Liver (tissue), 8 donors: ENCODE measurements at regions not wholly inside any gene's neighbourhood (a gene's known extent, or its start where the extent isn't known, plus 50 kb on each side); places are given as distances from the start of the nearest gene placed in this dataset.
"Not testable (repeated sequence)": the region's sequence is repeated elsewhere in the genome, so short reads cannot be mapped to it uniquely, and the experiment has no call there.

Source experiments
- DNase-seq: peaks from one replicate; pipeline ENCODE4 v3.0.0-alpha.2; 2017; ENCODE audit warnings: low spot score
- H3K27ac ChIP-seq, 2 donors: one replicate each; pipeline ENCODE4 v1.7.0; 2013; ENCODE audit warnings: inconsistent platforms in 2 of 2, low read length in 2 of 2, control low read depth in 1 of 2, low read depth in 1 of 2, mild to moderate bottlenecking in 1 of 2
- H3K27me3 ChIP-seq, 4 donors: one replicate each; pipeline versions ENCODE4 v1.6.1 to v1.7.0; 2013; ENCODE audit warnings: low read length in 3 of 4, inconsistent platforms in 1 of 4, mild to moderate bottlenecking in 1 of 4, moderate library complexity in 1 of 4; ENCODE audit not compliant: control insufficient read depth in 4 of 4, insufficient read depth in 4 of 4
- H3K36me3 ChIP-seq, 4 donors: one replicate each; pipeline versions ENCODE4 v1.6.1 to v1.7.0; 2013; ENCODE audit warnings: low read length in 3 of 4, mild to moderate bottlenecking in 3 of 4, low read depth in 1 of 4, moderate library complexity in 1 of 4; ENCODE audit not compliant: control insufficient read depth in 4 of 4, insufficient read depth in 3 of 4
- H3K4me1 ChIP-seq, 4 donors: one replicate each; pipeline versions ENCODE4 v1.6.1 to v1.7.0; 2013; ENCODE audit warnings: low read length in 3 of 4, mild to moderate bottlenecking in 3 of 4, moderate library complexity in 1 of 4; ENCODE audit not compliant: control insufficient read depth in 4 of 4, insufficient read depth in 4 of 4
- H3K4me3 ChIP-seq, 3 donors: one replicate each; pipeline versions ENCODE4 v1.6.1 to v1.7.0; 2013; ENCODE audit warnings: low read length in 3 of 3, control low read depth in 1 of 3, low read depth in 1 of 3, mild to moderate bottlenecking in 1 of 3
- H3K9ac ChIP-seq, 2 donors: one replicate each; pipeline ENCODE4 v1.7.0; 2013; ENCODE audit warnings: low read length in 2 of 2, mild to moderate bottlenecking in 2 of 2, moderate library complexity in 2 of 2, control low read depth in 1 of 2, low read depth in 1 of 2
- H3K9me3 ChIP-seq, 4 donors: one replicate each; pipeline versions ENCODE4 v1.6.1 to v1.7.0; 2013; ENCODE audit warnings: low read length in 3 of 4; ENCODE audit not compliant: control insufficient read depth in 4 of 4
- ATF3 ChIP-seq: IDR thresholded peaks from 2 replicates; pipeline ENCODE4 v1.6.1; 2016; ENCODE audit warnings: antibody characterized with exemption
- CTCF ChIP-seq: fragments of 150-350 bp; IDR thresholded peaks from 2 replicates; pipeline ENCODE4 v1.5.1; 2017; ENCODE audit warnings: improper control_type of control experiment, low read depth, low read length; ENCODE audit not compliant: missing input control
- EGR1 ChIP-seq, 2 donors: IDR thresholded peaks; 2 replicates each; pipeline ENCODE4 v1.6.1; 2016 to 2018; ENCODE audit warnings: antibody characterized with exemption in 2 of 2, low read depth in 2 of 2
- FOXA1 ChIP-seq: IDR thresholded peaks from 2 replicates; pipeline ENCODE4 v1.6.1; 2016; ENCODE audit warnings: antibody characterized with exemption
- FOXA2 ChIP-seq: IDR thresholded peaks from 2 replicates; pipeline ENCODE4 v1.6.1; 2016; ENCODE audit warnings: antibody characterized with exemption
- GABPA ChIP-seq, 2 donors: IDR thresholded peaks in 1 of 2; conservative IDR thresholded peaks in 1 of 2; 2 replicates each; pipeline ENCODE4 v1.6.1; 2016; ENCODE audit warnings: antibody characterized with exemption in 2 of 2, mild to moderate bottlenecking in 1 of 2, moderate library complexity in 1 of 2
- HNF4A ChIP-seq, 2 donors: conservative IDR thresholded peaks; 2 replicates each; pipeline ENCODE4 v1.6.1; 2016; ENCODE audit warnings: antibody characterized with exemption in 2 of 2, mild to moderate bottlenecking in 2 of 2
- HNF4G ChIP-seq: IDR thresholded peaks from 2 replicates; pipeline ENCODE4 v1.6.1; 2016; ENCODE audit warnings: antibody characterized with exemption
- JUND ChIP-seq, 2 donors: IDR thresholded peaks; 2 replicates each; pipeline ENCODE4 v1.6.1; 2016; ENCODE audit warnings: antibody characterized with exemption in 2 of 2
- MAX ChIP-seq: IDR thresholded peaks from 2 replicates; pipeline ENCODE4 v1.6.1; 2016; ENCODE audit warnings: antibody characterized with exemption
- NR2F2 ChIP-seq: IDR thresholded peaks from 2 replicates; pipeline ENCODE4 v1.6.1; 2016; ENCODE audit warnings: antibody characterized with exemption
- RAD21 ChIP-seq, 2 donors: IDR thresholded peaks; 2 replicates each; pipeline ENCODE4 v1.6.1; 2016; ENCODE audit warnings: antibody characterized with exemption in 2 of 2, mild to moderate bottlenecking in 2 of 2
- RXRA ChIP-seq, 2 donors: IDR thresholded peaks; 2 replicates each; pipeline ENCODE4 v1.6.1; 2017 to 2018; ENCODE audit warnings: antibody characterized with exemption in 2 of 2, mild to moderate bottlenecking in 1 of 2
- SP1 ChIP-seq: IDR thresholded peaks from 2 replicates; pipeline ENCODE4 v1.6.1; 2018; ENCODE audit warnings: antibody characterized with exemption, mild to moderate bottlenecking
- TAF1 ChIP-seq: conservative IDR thresholded peaks from 2 replicates; pipeline ENCODE4 v1.6.1; 2016; ENCODE audit warnings: antibody characterized with exemption, mild to moderate bottlenecking
- YY1 ChIP-seq: IDR thresholded peaks from 2 replicates; pipeline ENCODE4 v1.6.1; 2016; ENCODE audit warnings: antibody characterized with exemption, mild to moderate bottlenecking
- ZBTB33 ChIP-seq: IDR thresholded peaks from 2 replicates; pipeline ENCODE4 v1.6.1; 2016; ENCODE audit warnings: antibody characterized with exemption
- WGBS: extraction: QIAGEN DNeasy Blood & Tissue Kit; methylation state at CpG from one replicate; pipeline ENCODE4 v1.1.7; 2013; 5-methylcytosine and 5-hydroxymethylcytosine counted together
- TF ChIP-seq, protein P1 (sequence below): IDR thresholded peaks from 2 replicates; pipeline ENCODE4 v1.6.1; 2016; ENCODE audit warnings: antibody characterized with exemption, mild to moderate bottlenecking
- donor health status: healthy.
- donor health status: healthy.
- donor health status: healthy.
- donor health status: healthy.
- donor health status: healthy.

DNA sequence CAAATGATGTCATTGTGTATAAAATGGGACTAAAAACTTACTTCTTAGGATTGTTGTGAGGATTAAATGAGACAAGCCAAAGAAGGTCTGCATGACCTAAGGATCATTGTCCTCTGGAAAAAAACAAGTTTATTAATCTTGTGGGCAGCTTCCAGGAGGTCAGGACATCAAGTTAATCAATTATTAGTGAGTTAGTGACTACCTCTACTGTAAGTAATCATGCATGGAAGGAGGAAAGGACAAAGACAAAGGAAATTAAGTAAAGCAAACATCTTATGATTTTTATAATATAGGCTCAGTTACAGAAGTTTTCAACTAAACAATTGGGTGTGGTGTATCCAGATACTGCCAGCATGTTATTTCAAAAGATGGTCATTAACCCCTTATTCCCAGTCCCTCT lies 129.3 kb upstream of the TUT7 start:
- H3K4me1 ChIP-seq = peaks cover 0 to 1% (median 0%) of the 10 kb centered on the region in 4 donors
- no peak overlapping the region for H3K27ac ChIP-seq
- H3K36me3 ChIP-seq = no peaks in the 10 kb centered on the region
- no peak for DNase-seq
- H3K9ac ChIP-seq = no peak overlapping the region
- H3K9me3 ChIP-seq = no peaks in the 10 kb centered on the region
- H3K27me3 ChIP-seq = no peaks in the 10 kb centered on the region
- no peak overlapping the region for H3K4me3 ChIP-seq
- peak; percentile 31 to 39 for TF ChIP-seq RXRA (IDR thresholded peaks at IDR 0.05)
- no peak for TF ChIP-seq RAD21 (IDR thresholded peaks at IDR 0.05)
- TF ChIP-seq NR2F2 = no peak

- TF ChIP-seq YY1 (no peak), TAF1 (no peak), ATF3 (no peak), HNF4G (no peak), GABPA (IDR thresholded peaks at IDR 0.05 in 1 of 2, conservative IDR thresholded peaks at IDR 0.05 in 1 of 2) (no peak), FOXA2 (no peak), JUND (IDR thresholded peaks at IDR 0.05) (no peak), RXRA (IDR thresholded peaks at IDR 0.05) (no peak), CTCF (no peak), SP1 (no peak), HNF4A (conservative IDR thresholded peaks at IDR 0.05) (no peak), FOXA1 (no peak), RAD21 (IDR thresholded peaks at IDR 0.05) (no peak), NR2F2 (no peak), MAX (no peak), EGR1 (IDR thresholded peaks at IDR 0.05; ENCODE audit: low read depth in 2 of 2) (no peak), ZBTB33 (no peak)
- TF ChIP-seq, protein P1, sequence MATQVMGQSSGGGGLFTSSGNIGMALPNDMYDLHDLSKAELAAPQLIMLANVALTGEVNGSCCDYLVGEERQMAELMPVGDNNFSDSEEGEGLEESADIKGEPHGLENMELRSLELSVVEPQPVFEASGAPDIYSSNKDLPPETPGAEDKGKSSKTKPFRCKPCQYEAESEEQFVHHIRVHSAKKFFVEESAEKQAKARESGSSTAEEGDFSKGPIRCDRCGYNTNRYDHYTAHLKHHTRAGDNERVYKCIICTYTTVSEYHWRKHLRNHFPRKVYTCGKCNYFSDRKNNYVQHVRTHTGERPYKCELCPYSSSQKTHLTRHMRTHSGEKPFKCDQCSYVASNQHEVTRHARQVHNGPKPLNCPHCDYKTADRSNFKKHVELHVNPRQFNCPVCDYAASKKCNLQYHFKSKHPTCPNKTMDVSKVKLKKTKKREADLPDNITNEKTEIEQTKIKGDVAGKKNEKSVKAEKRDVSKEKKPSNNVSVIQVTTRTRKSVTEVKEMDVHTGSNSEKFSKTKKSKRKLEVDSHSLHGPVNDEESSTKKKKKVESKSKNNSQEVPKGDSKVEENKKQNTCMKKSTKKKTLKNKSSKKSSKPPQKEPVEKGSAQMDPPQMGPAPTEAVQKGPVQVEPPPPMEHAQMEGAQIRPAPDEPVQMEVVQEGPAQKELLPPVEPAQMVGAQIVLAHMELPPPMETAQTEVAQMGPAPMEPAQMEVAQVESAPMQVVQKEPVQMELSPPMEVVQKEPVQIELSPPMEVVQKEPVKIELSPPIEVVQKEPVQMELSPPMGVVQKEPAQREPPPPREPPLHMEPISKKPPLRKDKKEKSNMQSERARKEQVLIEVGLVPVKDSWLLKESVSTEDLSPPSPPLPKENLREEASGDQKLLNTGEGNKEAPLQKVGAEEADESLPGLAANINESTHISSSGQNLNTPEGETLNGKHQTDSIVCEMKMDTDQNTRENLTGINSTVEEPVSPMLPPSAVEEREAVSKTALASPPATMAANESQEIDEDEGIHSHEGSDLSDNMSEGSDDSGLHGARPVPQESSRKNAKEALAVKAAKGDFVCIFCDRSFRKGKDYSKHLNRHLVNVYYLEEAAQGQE = no peak
- 95% methylated on average over 3 of the region's 3 CpGs for WGBS
- Histone ChIP-seq H3K27ac (no peak overlapping the region), H3K4me1 (peaks cover 0 to 1% (median 0%) of the 10 kb centered on the region in 4 donors), H3K27me3 (no peaks in the 10 kb centered on the region), H3K36me3 (no peaks in the 10 kb centered on the region), H3K4me3 (no peak overlapping the region), H3K9me3 (no peaks in the 10 kb centered on the region), H3K9ac (no peak overlapping the region)
- DNase-seq = no peak
Measured at GRCh38 chr9:86481466-86481865, 127.3 kb upstream of the TUT7 start.

DNA sequence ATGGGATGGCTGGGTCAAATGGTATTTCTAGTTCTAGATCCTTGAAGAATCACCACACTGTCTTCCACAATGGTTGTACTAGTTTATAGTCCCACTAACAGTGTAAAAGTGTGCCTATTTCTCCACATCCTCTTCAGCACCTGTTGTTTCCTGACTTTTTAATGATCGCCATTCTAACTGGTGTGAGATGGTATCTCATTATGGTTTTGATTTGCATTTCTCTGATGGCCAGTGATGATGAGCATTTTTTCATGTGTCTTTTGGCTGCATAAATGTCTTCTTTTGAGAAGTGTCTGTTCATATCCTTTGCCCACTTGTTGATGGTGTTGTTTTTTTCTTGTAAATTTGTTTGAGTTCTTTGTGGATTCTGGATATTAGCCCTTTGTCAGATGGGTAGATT lies 121.0 kb upstream of the TUT7 start:
- H3K9me3 ChIP-seq, H3K27ac ChIP-seq, H3K9ac ChIP-seq, DNase-seq, H3K4me3 ChIP-seq, H3K36me3 ChIP-seq, H3K27me3 ChIP-seq: not testable (repeated sequence)
- peaks cover 0 to 11% (median 2%) of the 10 kb centered on the region in 4 donors for H3K4me1 ChIP-seq
- 89% methylated on average over 1 of the region's 1 CpG for WGBS
